ENCODE measurements at regions not wholly inside any gene's neighbourhood (a gene's known extent, or its start where the extent isn't known, plus 50 kb on each side); places are given as distances from the start of the nearest gene placed in this dataset.
"Not testable (repeated sequence)": the region's sequence is repeated elsewhere in the genome, so short reads cannot be mapped to it uniquely, and the experiment has no call there.

GRCh38 chr21:8996487-8996968, 1524.9 kb upstream of the TPTE start:
- not testable (repeated sequence) for H3K27ac Mint-ChIP-seq; DNase-seq; H3K27me3 Mint-ChIP-seq (ENCODE audit: low read depth in 3 of 3); H3K4me3 Mint-ChIP-seq; H3K4me1 Mint-ChIP-seq
- Mint-ChIP-seq H3K36me3 (peaks cover 9 to 19% (median 13%) of the 10 kb centered on the region in 3 donors), H3K9me3 (peaks cover 31 to 82% (median 55%) of the 10 kb centered on the region in 6 donors)

- no peak for DNase-seq
- no peak overlapping the region for H3K27ac Mint-ChIP-seq
- peaks cover 28 to 77% (median 52%) of the 10 kb centered on the region in 6 donors for H3K9me3 Mint-ChIP-seq
- no peaks in the 10 kb centered on the region for H3K4me1 Mint-ChIP-seq
- H3K4me3 Mint-ChIP-seq: no peak overlapping the region
- H3K36me3 Mint-ChIP-seq: peaks cover 8 to 14% (median 9%) of the 10 kb centered on the region in 3 donors
- peaks cover 0 to 6% (median 2%) of the 10 kb centered on the region in 3 donors for H3K27me3 Mint-ChIP-seq (ENCODE audit: low read depth in 3 of 3)
Observed at GRCh38 chr21:8997011-8997440, 1524.4 kb upstream of the TPTE start.

GRCh38 chr21:8997443-8998390, 1523.7 kb upstream of the TPTE start:
- H3K36me3 Mint-ChIP-seq: peaks cover 4 to 12% (median 6%) of the 10 kb centered on the region in 3 donors

DNA sequence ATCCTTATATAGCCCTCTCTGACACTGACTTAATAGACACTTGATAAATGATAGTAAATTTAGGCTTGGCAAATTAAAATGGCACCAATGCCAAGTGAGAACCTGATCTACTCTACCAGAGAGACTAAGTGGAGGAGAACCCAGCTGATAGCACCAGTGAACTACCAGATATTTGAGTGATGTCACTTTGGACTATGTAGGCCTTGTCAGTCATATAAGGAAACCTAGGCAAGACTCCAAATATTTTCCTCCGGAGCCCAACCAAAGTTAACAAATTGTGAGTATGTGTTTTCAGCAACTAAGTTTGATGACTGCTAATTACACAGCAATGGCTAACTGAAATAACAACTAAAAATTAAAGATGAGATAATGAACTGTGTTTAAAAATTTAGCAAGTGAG, 1522.9 kb upstream of the TPTE start:
- not testable (repeated sequence) for H3K4me1 Mint-ChIP-seq; H3K36me3 Mint-ChIP-seq; H3K27me3 Mint-ChIP-seq (ENCODE audit: low read depth in 3 of 3); DNase-seq; H3K27ac Mint-ChIP-seq; H3K4me3 Mint-ChIP-seq
- peaks cover 22 to 75% (median 48%) of the 10 kb centered on the region in 6 donors for H3K9me3 Mint-ChIP-seq

More at GRCh38 chr21:8997443-8998390, 1523.7 kb upstream of the TPTE start:
- not testable (repeated sequence) for H3K4me3 Mint-ChIP-seq; H3K4me1 Mint-ChIP-seq; H3K27ac Mint-ChIP-seq; DNase-seq; H3K27me3 Mint-ChIP-seq (ENCODE audit: low read depth in 3 of 3)
- H3K9me3 Mint-ChIP-seq: peaks cover 21 to 76% (median 50%) of the 10 kb centered on the region in 6 donors

GRCh38 chr21:8998946-8999681, 1522.3 kb upstream of the TPTE start:
- Mint-ChIP-seq H3K4me1 (no peaks in the 10 kb centered on the region), H3K4me3 (no peak overlapping the region), H3K9me3 (peaks cover 23 to 75% (median 47%) of the 10 kb centered on the region in 6 donors), H3K27ac (no peak overlapping the region), H3K36me3 (peaks cover 0 to 4% (median 0%) of the 10 kb centered on the region in 3 donors), H3K27me3 (ENCODE audit: low read depth in 3 of 3) (peaks cover 0 to 2% (median 0%) of the 10 kb centered on the region in 3 donors)
- DNase-seq: no peak

GRCh38 chr21:9000132-9000531, 1521.3 kb upstream of the TPTE start:
- not testable (repeated sequence) for H3K36me3 Mint-ChIP-seq, H3K4me3 Mint-ChIP-seq, H3K4me1 Mint-ChIP-seq

GRCh38 chr21:9000671-9001070, 1520.7 kb upstream of the TPTE start:
- not testable (repeated sequence) for H3K4me1 Mint-ChIP-seq; DNase-seq; H3K27ac Mint-ChIP-seq; H3K27me3 Mint-ChIP-seq (ENCODE audit: low read depth in 3 of 3); H3K4me3 Mint-ChIP-seq; H3K36me3 Mint-ChIP-seq
- H3K9me3 Mint-ChIP-seq: peaks cover 25 to 75% (median 46%) of the 10 kb centered on the region in 6 donors

More at GRCh38 chr21:9000132-9000531, 1521.3 kb upstream of the TPTE start:
- not testable (repeated sequence) for H3K27me3 Mint-ChIP-seq (ENCODE audit: low read depth in 3 of 3); H3K27ac Mint-ChIP-seq; DNase-seq
- peaks cover 24 to 75% (median 46%) of the 10 kb centered on the region in 6 donors for H3K9me3 Mint-ChIP-seq

DNA sequence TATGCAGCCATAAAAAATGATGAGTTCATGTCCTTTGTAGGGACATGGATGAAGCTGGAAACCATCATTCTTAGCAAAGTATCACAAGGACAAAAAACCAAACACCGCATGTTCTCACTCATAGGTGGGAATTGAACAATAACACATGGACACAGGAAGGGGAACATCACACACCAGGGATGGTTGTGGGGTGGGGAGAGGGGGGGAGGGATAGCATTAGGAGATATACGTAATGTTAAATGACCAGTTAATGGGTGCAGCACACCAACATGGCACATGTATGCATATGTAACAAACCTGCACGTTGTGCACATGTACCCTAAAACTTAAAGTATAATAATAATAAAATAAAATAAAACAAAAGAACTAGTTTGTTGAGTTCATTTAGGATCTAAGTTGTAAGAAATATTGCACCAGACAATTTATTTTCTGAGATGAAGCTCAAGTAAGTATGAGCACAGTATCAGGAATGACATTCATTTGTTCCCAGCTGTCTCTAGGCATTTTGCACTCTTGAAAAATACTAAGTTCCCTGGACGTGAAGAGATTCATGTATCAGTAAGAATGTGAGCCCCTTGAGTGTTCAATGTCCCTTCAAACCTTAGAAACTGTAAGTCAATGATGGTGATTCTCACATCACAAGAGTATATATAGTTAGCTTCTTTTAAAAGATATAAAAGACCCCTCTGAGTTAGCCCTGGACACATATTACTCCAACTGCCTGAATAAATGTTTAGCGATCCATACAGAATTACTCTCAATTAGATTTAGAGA, 1519.3 kb upstream of the TPTE start:
- H3K4me3 Mint-ChIP-seq; H3K4me1 Mint-ChIP-seq; H3K27ac Mint-ChIP-seq; DNase-seq; H3K27me3 Mint-ChIP-seq (ENCODE audit: low read depth in 3 of 3); H3K36me3 Mint-ChIP-seq: not testable (repeated sequence)
- peaks cover 28 to 82% (median 52%) of the 10 kb centered on the region in 6 donors for H3K9me3 Mint-ChIP-seq

DNA sequence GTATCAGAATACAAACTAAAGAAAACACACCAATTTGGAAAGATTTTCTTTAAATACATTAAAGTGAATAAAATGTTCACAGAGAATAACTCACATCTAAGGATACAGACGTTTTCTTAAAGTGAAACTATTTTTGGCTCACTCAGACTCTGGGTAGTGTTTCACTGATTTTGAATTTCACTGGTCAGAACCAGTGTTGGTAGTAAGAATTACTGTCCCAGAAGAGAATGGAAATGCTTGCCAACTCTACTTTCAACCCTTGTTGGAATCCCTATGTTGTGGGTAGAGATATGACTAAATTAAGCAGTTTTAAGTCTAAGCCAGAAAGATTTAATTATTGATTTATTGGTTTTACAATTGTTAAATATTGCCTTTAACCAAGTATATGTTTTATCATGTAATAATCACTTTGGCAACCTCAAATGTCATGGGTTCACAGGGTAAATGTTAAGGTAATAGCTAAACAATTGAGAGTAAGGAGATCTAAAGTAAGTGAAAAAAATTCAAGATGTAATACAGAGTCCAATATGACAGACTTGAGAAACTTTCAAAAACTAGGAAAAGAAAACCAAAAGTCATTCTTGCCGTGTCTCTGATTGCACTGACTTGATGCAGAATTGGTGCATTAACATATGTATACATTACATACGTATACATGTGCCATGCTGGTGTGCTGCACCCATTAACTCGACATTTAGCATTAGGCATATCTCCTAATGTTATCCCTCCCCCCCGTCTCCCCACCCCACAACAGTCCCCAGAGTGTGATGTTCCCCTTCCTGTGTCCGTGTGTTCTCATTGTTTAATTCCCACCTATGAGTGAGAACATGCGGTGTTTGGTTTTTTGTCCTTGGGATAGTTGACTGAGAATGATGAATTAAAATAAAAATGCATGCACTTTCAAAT, 1517.2 kb upstream of the TPTE start:
- H3K36me3 Mint-ChIP-seq; H3K27ac Mint-ChIP-seq; H3K27me3 Mint-ChIP-seq (ENCODE audit: low read depth in 3 of 3); H3K4me3 Mint-ChIP-seq; DNase-seq; H3K4me1 Mint-ChIP-seq: not testable (repeated sequence)
- peaks cover 36 to 82% (median 60%) of the 10 kb centered on the region in 6 donors for H3K9me3 Mint-ChIP-seq

GRCh38 chr21:9004815-9005518, 1516.4 kb upstream of the TPTE start:
- not testable (repeated sequence) for DNase-seq; H3K27me3 Mint-ChIP-seq (ENCODE audit: low read depth in 3 of 3); H3K4me3 Mint-ChIP-seq; H3K36me3 Mint-ChIP-seq; H3K27ac Mint-ChIP-seq; H3K4me1 Mint-ChIP-seq
- peaks cover 33 to 82% (median 57%) of the 10 kb centered on the region in 6 donors for H3K9me3 Mint-ChIP-seq

- H3K27me3 Mint-ChIP-seq (ENCODE audit: low read depth in 3 of 3); DNase-seq; H3K27ac Mint-ChIP-seq; H3K4me3 Mint-ChIP-seq; H3K4me1 Mint-ChIP-seq; H3K36me3 Mint-ChIP-seq: not testable (repeated sequence)
- H3K9me3 Mint-ChIP-seq: peaks cover 33 to 81% (median 56%) of the 10 kb centered on the region in 6 donors
Observed at GRCh38 chr21:9005671-9006070, 1515.7 kb upstream of the TPTE start.

DNA sequence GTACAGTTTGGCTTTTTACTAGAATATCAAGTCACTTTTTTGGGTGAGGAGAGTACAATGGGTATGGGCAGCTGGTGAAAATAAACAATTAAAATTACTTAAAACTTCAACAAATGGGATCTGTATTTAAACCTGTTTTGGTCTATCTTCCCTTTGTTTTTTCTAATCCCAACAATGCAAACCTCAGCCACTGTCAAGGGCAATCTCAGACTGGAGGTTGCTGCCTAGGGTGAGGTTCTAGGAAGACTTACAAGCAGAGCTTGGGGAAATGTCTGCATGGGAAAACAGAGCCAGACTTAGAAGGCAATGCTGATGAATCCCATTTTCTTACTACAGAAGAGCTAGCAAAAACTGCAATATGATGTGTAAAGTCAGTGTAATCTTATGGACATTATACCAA, 1515.3 kb upstream of the TPTE start:
- not testable (repeated sequence) for H3K27me3 Mint-ChIP-seq (ENCODE audit: low read depth in 3 of 3); DNase-seq; H3K4me1 Mint-ChIP-seq; H3K4me3 Mint-ChIP-seq; H3K27ac Mint-ChIP-seq; H3K36me3 Mint-ChIP-seq
- H3K9me3 Mint-ChIP-seq: peaks cover 35 to 83% (median 59%) of the 10 kb centered on the region in 6 donors

Measured in immature natural killer cell (primary cell).